ENCODE measurements at regions not wholly inside any gene's neighbourhood (a gene's known extent, or its start where the extent isn't known, plus 50 kb on each side); places are given as distances from the start of the nearest gene placed in this dataset.

GRCh38 chr2:186980787-186981550 is 132.0 kb upstream of the ZSWIM2 start:
- Histone ChIP-seq H3K4me3 (ENCODE audit: low read length) (no peak overlapping the region), H3K9me3 (ENCODE audit: control insufficient read depth, insufficient read depth, low read length) (peaks cover 3% of the 10 kb centered on the region), H3K27me3 (ENCODE audit: control insufficient read depth, insufficient read depth, low read length) (no peaks in the 10 kb centered on the region), H3K36me3 (ENCODE audit: control insufficient read depth, insufficient read depth, low read length) (no peaks in the 10 kb centered on the region), H3K27ac (ENCODE audit: low read length) (no peak overlapping the region), H3K4me1 (ENCODE audit: control insufficient read depth, insufficient read depth, low read length) (no peaks in the 10 kb centered on the region)
- Mint-ChIP-seq H3K4me1 (no peaks in the 10 kb centered on the region), H3K9me3 (peaks cover 12 to 16% of the 10 kb centered on the region in 2 donors), H3K36me3 (no peaks in the 10 kb centered on the region), H3K27ac (no peak overlapping the region), H3K4me3 (no peak overlapping the region), H3K27me3 (ENCODE audit: low read depth in 2 of 2) (no peaks in the 10 kb centered on the region)
- intact Hi-C loops (cut with micrococcal nuclease), result no loop called here
- DNase-seq (no peak), ATAC-seq (no peak)
- no peak for TF ChIP-seq CTCF (IDR thresholded peaks at IDR 0.05)
- 78% methylated on average over 11 of the region's 11 CpGs for WGBS (ENCODE audit: insufficient coverage)

GRCh38 chr2:186980117-186980442 is 131.1 kb upstream of the ZSWIM2 start:
- intact Hi-C loops (cut with micrococcal nuclease), result no loop called here
- H3K4me1 Mint-ChIP-seq, result no peaks in the 10 kb centered on the region
- Histone ChIP-seq H3K27ac (ENCODE audit: low read length) (no peak overlapping the region), H3K4me3 (ENCODE audit: low read length) (no peak overlapping the region), H3K4me1 (ENCODE audit: control insufficient read depth, insufficient read depth, low read length) (no peaks in the 10 kb centered on the region), H3K36me3 (ENCODE audit: control insufficient read depth, insufficient read depth, low read length) (no peaks in the 10 kb centered on the region), H3K27me3 (ENCODE audit: control insufficient read depth, insufficient read depth, low read length) (no peaks in the 10 kb centered on the region), H3K9me3 (ENCODE audit: control insufficient read depth, insufficient read depth, low read length) (no peaks in the 10 kb centered on the region)
- ATAC-seq, result no peak
- H3K27me3 Mint-ChIP-seq (ENCODE audit: low read depth in 2 of 2), result no peaks in the 10 kb centered on the region
- no peak for TF ChIP-seq CTCF (IDR thresholded peaks at IDR 0.05)
- no peak overlapping the region for H3K27ac Mint-ChIP-seq
- peaks cover 5 to 9% of the 10 kb centered on the region in 2 donors for H3K9me3 Mint-ChIP-seq
- 95% methylated on average over 2 of the region's 2 CpGs for WGBS (ENCODE audit: insufficient coverage)
- H3K4me3 Mint-ChIP-seq, result no peak overlapping the region
- no peak for DNase-seq
- H3K36me3 Mint-ChIP-seq, result no peaks in the 10 kb centered on the region

GRCh38 chr2:186979439-186980116 is 130.6 kb upstream of the ZSWIM2 start:
- Mint-ChIP-seq H3K4me1 (no peaks in the 10 kb centered on the region), H3K9me3 (peaks cover 4 to 8% of the 10 kb centered on the region in 2 donors), H3K27ac (no peak overlapping the region), H3K27me3 (ENCODE audit: low read depth in 2 of 2) (no peaks in the 10 kb centered on the region), H3K4me3 (no peak overlapping the region), H3K36me3 (no peaks in the 10 kb centered on the region)
- no peak for DNase-seq
- H3K4me1 ChIP-seq (ENCODE audit: control insufficient read depth, insufficient read depth, low read length), result no peaks in the 10 kb centered on the region
- no peaks in the 10 kb centered on the region for H3K9me3 ChIP-seq (ENCODE audit: control insufficient read depth, insufficient read depth, low read length)
- ATAC-seq, result no peak
- H3K27me3 ChIP-seq (ENCODE audit: control insufficient read depth, insufficient read depth, low read length), result no peaks in the 10 kb centered on the region
- WGBS (ENCODE audit: insufficient coverage), result 89% methylated on average over 10 of the region's 10 CpGs
- no peak overlapping the region for H3K27ac ChIP-seq (ENCODE audit: low read length)
- no peak for TF ChIP-seq CTCF (IDR thresholded peaks at IDR 0.05)
- H3K36me3 ChIP-seq (ENCODE audit: control insufficient read depth, insufficient read depth, low read length), result no peaks in the 10 kb centered on the region
- H3K4me3 ChIP-seq (ENCODE audit: low read length), result no peak overlapping the region
- intact Hi-C loops (cut with micrococcal nuclease), result no loop called here

All from natural killer cell (primary cell).